ENCODE measurements at regions not wholly inside any gene's neighbourhood (a gene's known extent, or its start where the extent isn't known, plus 50 kb on each side); places are given as distances from the start of the nearest gene placed in this dataset.
"Not testable (repeated sequence)": the region's sequence is repeated elsewhere in the genome, so short reads cannot be mapped to it uniquely, and the experiment has no call there.

DNA sequence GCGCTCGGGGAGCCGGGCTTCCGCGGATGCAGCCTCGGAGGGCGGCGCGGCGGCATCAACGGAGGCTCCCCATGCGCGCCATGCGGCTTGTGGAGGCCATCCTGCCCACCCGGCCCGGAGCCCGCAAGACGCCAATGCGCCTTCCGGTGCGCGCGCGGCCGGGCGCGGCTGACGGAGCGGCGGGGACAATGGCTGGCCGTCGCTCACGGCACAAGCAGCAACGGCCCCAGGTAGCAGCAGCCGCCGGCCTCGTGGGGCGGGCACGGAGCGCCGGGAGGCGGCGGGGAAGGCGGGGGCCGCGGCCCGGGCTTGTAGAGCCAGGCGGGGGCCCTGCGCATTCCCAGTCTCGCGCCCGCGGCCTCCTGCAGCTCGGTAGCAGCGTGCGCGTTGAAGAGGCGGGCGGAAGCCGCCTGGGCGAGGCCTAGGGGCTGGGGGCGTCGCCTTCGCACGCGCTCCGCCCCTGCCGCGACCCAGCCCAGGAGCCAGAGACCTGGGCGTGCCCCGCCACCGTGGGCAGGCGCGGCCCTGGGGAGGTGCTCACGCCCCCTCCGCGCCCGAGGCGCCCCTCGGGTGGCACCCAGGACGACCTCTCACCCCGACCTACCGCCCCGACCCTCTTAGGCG, 130.2 kb upstream of the PRKX start:
- H3K4me1 ChIP-seq (ENCODE audit: low read depth, poor library complexity, severe bottlenecking); H3K36me3 ChIP-seq (ENCODE audit: insufficient read depth); H3K27me3 ChIP-seq (ENCODE audit: insufficient read depth, low read depth); H3K4me2 ChIP-seq; H3K9ac ChIP-seq; H2AFZ ChIP-seq (ENCODE audit: low read depth); H3K4me3 ChIP-seq (IDR thresholded peaks at IDR 0.05; ENCODE audit: insufficient read depth, low read depth, low read length); H4K20me1 ChIP-seq (ENCODE audit: insufficient read depth); H3K27ac ChIP-seq; H3K79me2 ChIP-seq (ENCODE audit: insufficient read depth, low read depth): not testable (repeated sequence)

DNA sequence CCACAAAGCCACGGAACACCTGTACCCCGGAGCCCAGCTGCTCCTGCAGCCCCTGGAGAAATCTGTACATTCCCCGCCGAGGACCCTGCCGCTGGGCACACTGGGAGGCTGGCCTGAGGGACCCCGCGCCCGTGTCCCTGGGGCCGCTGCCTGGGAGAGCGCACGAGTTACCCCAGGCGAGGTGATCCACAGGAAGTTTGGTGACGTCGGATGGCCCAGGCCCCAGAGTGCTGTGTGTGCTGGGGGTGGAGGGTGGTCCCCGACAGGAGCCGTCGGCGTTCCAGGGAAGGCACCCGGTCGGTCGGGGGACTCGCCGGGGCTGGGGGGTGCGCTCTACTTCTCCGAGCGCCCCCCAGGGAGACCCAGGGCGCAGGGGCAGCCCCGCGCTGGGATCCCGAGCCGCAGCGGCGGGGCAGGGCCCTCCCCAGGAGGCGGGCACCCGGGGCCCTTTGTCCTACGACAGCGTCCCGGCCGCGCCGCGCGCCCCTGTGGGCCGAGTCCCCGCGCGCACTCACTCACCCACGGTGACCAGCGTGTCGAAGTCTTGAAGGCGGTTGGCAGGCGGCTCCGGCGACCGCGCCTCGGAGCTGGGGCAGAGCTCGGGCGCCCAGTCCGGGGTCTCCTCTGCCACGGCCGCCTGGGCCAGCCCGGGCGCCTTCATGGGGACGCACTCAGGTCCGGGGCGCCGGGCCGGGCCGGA, 129.5 kb upstream of the PRKX start:
- H3K4me3 ChIP-seq (IDR thresholded peaks at IDR 0.05; ENCODE audit: insufficient read depth, low read depth, low read length); H3K9ac ChIP-seq; H3K4me2 ChIP-seq; H2AFZ ChIP-seq (ENCODE audit: low read depth); H3K4me1 ChIP-seq (ENCODE audit: low read depth, poor library complexity, severe bottlenecking); H3K36me3 ChIP-seq (ENCODE audit: insufficient read depth); H3K27me3 ChIP-seq (ENCODE audit: insufficient read depth, low read depth); H3K27ac ChIP-seq; H4K20me1 ChIP-seq (ENCODE audit: insufficient read depth); H3K79me2 ChIP-seq (ENCODE audit: insufficient read depth, low read depth): not testable (repeated sequence)

DNA sequence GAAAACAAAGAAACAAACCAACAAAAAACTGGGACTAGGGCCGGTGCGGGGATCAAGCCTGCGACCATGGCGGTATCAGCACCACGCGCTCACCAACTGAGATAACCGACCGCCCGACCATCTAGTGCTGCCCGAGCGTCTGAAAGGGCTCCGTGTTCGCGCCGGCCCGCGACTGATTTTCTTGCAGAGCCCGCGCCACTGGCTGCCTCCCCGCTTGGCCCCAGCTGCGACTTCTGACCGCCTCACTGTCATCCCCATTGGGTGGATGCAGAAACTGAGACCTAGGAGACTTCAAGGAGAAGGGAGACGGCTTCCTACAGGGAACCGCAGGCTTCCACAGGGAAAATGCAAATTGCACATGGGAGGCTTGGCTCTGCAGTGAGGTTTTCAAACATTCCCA, 125.3 kb upstream of the PRKX start:
- not testable (repeated sequence) for H3K27me3 ChIP-seq (ENCODE audit: insufficient read depth, low read depth); H3K36me3 ChIP-seq (ENCODE audit: insufficient read depth); H3K4me2 ChIP-seq; H3K9ac ChIP-seq; H3K4me1 ChIP-seq (ENCODE audit: low read depth, poor library complexity, severe bottlenecking); H3K79me2 ChIP-seq (ENCODE audit: insufficient read depth, low read depth); H3K4me3 ChIP-seq (IDR thresholded peaks at IDR 0.05; ENCODE audit: insufficient read depth, low read depth, low read length); H2AFZ ChIP-seq (ENCODE audit: low read depth); H4K20me1 ChIP-seq (ENCODE audit: insufficient read depth); H3K27ac ChIP-seq

DNA sequence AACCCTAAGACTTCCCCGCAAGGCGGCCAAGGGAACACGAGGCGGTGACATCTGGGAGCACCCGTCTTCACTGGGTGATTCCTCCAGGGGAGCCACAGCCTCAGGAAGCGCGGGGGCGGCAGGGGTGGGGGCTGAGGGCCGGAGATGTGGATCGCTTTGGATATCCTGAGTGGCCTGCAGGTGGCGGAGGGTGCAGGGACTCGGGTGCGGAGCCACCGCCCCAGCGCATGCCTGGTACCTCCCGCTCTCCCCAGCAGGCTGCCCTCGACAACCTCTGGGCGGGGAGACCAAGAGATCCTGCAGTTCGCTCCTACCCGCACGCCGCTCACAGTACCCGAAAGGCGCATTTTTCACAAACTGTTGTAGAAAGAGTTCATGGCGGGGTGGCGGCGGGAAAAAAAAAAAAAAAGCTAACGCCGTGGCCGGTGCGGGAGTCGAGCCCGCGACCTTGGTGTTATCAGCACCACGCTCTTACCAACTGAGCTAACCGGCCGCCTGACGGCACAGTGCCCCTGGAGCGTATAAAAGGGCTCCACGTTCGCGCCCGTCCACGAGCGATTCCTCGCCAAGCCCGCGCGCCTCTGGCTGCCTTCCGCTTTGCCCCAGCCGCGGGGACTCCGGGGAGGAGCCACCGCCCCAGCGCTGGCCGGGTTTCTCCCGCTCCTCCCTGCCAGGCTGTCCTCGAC, 124.7 kb upstream of the PRKX start:
- H3K36me3 ChIP-seq (ENCODE audit: insufficient read depth); H3K4me2 ChIP-seq; H3K4me3 ChIP-seq (IDR thresholded peaks at IDR 0.05; ENCODE audit: insufficient read depth, low read depth, low read length); H3K79me2 ChIP-seq (ENCODE audit: insufficient read depth, low read depth); H3K4me1 ChIP-seq (ENCODE audit: low read depth, poor library complexity, severe bottlenecking); H3K9ac ChIP-seq; H4K20me1 ChIP-seq (ENCODE audit: insufficient read depth); H3K27ac ChIP-seq; H2AFZ ChIP-seq (ENCODE audit: low read depth); H3K27me3 ChIP-seq (ENCODE audit: insufficient read depth, low read depth): not testable (repeated sequence)

DNA sequence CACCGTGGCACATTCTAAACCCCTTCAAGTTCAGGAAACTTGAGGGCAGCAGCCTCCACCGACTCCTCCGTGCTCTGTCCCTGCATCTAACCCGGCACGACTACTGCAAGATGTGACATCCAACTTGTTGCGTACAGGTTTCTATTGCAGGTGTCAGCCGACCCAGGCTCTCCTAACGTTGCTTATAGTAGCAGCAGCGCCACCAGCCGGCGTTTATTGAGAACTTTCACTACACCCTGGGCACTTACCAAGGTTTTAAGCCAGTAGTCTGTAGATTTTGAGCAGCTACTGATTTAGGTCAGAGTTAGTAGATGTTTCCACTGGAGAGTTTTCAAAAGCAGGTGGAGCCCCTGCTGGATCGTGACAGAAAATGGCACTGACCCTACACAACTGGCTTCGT, 123.8 kb upstream of the PRKX start:
- H3K27me3 ChIP-seq (ENCODE audit: insufficient read depth, low read depth); H3K9ac ChIP-seq; H3K4me1 ChIP-seq (ENCODE audit: low read depth, poor library complexity, severe bottlenecking); H3K4me2 ChIP-seq; H4K20me1 ChIP-seq (ENCODE audit: insufficient read depth); H2AFZ ChIP-seq (ENCODE audit: low read depth); H3K79me2 ChIP-seq (ENCODE audit: insufficient read depth, low read depth); H3K36me3 ChIP-seq (ENCODE audit: insufficient read depth); H3K27ac ChIP-seq; H3K4me3 ChIP-seq (IDR thresholded peaks at IDR 0.05; ENCODE audit: insufficient read depth, low read depth, low read length): not testable (repeated sequence)

DNA sequence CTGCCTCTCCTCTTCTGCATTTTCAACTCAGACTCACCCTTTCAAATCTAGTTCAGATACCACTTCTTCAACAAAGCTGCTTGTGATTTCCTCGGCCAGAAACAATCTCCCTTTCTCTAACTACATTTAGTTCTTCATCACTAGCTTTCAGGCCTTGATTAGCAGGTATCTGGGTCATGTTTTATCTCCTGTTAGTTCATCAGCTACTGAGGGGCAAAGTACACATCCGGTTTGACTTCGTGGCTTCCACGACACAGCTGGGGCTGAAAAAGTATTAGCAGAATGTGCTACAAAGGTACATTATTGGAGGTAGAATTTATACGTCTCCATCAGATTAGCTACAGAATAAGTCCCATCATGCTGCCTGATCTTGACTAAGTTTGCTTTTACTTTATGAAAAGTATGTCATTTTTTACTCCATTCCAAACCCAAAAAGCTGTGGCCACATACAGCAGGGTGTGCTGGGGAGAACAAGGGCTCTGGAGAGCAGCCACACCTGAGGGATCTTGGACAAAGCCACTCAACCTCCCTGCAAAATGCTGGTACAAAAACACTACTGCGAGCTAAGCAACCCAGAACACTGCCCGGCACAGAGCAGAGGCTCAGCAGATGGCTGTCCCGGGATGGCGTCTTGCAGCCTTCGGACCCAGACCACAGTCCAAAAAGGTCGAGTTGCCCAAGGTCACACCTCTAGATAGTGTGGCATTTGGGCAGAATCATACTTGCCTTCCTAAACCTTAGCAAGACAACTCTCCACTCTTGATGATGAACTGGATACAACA, 120.5 kb upstream of the PRKX start:
- H3K4me2 ChIP-seq; H3K36me3 ChIP-seq (ENCODE audit: insufficient read depth); H3K27me3 ChIP-seq (ENCODE audit: insufficient read depth, low read depth); H4K20me1 ChIP-seq (ENCODE audit: insufficient read depth); H3K4me3 ChIP-seq (IDR thresholded peaks at IDR 0.05; ENCODE audit: insufficient read depth, low read depth, low read length); H3K27ac ChIP-seq; H3K79me2 ChIP-seq (ENCODE audit: insufficient read depth, low read depth); H3K9ac ChIP-seq; H2AFZ ChIP-seq (ENCODE audit: low read depth); H3K4me1 ChIP-seq (ENCODE audit: low read depth, poor library complexity, severe bottlenecking): not testable (repeated sequence)

DNA sequence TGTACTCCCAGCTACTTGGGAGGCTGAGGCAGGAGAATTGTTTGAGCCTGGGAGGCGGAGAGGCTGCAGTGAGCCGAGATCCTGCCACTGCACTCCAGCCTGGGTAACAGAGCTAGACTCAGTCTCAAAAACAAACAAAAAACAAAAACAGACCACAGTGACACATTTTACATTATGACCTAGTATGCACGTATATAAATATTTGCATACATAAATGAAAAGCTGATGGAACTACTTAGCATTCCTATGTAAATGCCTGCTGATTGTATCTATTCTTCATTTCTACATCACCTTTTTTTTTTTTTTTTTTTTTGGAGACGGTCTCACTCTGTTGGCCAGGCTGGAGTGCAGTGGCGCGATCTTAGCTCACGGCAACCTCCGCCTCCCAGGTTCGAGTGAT, 116.6 kb upstream of the PRKX start:
- not testable (repeated sequence) for H3K36me3 ChIP-seq (ENCODE audit: insufficient read depth); H3K4me2 ChIP-seq; H2AFZ ChIP-seq (ENCODE audit: low read depth); H3K4me3 ChIP-seq (IDR thresholded peaks at IDR 0.05; ENCODE audit: insufficient read depth, low read depth, low read length); H3K4me1 ChIP-seq (ENCODE audit: low read depth, poor library complexity, severe bottlenecking); H4K20me1 ChIP-seq (ENCODE audit: insufficient read depth); H3K27me3 ChIP-seq (ENCODE audit: insufficient read depth, low read depth); H3K9ac ChIP-seq; H3K27ac ChIP-seq; H3K79me2 ChIP-seq (ENCODE audit: insufficient read depth, low read depth)

DNA sequence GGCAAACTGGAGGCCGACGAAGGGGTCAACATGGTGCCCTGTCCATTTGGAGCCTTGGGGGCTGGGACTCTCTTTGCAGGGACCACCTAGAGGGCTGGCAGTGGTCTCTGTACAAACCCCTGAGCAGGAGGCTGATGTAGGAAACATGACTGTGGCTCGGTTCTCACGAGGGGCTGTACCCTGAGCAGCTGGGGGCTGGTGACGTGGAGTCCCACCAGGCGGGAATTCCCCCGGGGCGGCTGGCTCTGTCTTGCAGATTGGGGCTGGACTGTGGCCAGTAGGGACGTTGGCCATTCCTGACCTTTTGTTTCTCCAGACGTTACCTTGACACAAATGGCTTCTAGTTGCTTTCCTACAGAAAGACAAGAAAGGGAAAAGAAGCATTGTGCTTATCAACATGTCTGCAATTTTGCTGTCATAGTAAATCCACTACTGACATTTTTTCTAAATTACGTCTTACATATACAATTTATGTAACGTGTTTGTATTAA, 115.6 kb upstream of the PRKX start:
- H3K9ac ChIP-seq; H3K27me3 ChIP-seq (ENCODE audit: insufficient read depth, low read depth); H3K4me1 ChIP-seq (ENCODE audit: low read depth, poor library complexity, severe bottlenecking); H4K20me1 ChIP-seq (ENCODE audit: insufficient read depth); H2AFZ ChIP-seq (ENCODE audit: low read depth); H3K27ac ChIP-seq; H3K79me2 ChIP-seq (ENCODE audit: insufficient read depth, low read depth); H3K4me3 ChIP-seq (IDR thresholded peaks at IDR 0.05; ENCODE audit: insufficient read depth, low read depth, low read length); H3K36me3 ChIP-seq (ENCODE audit: insufficient read depth); H3K4me2 ChIP-seq: not testable (repeated sequence)

DNA sequence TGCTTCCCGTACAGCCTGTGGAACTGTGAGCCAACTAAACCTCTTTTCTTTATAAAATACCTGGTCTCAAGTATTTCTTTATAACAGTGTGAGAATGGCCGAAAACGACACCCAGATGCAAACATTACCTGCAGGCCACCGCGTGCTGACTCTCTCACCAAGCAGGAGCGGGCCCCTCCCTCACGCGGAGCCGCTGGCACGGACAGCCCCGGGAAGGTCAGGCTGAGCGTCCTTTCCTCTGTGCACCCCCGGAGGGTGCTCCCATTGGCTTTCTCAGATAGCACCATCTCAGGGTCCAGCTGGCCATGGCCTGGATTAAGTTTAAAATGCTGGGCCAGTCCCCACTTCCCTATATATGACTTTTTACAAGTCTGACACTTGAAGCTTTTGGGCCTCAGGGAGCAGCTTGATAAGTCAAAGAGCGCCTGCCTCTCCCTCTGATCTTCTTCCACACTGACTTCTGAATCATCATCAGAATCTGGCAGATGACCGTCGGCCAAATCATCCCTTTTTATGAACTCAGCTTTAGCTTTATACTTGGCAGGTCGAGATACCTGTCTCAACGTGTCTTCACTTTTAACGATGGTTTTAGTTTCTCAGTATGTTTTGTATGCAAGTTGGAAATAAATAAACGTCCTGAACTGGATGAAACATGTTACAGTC, 115.1 kb upstream of the PRKX start:
- not testable (repeated sequence) for H2AFZ ChIP-seq (ENCODE audit: low read depth); H3K79me2 ChIP-seq (ENCODE audit: insufficient read depth, low read depth); H3K4me2 ChIP-seq; H3K4me3 ChIP-seq (IDR thresholded peaks at IDR 0.05; ENCODE audit: insufficient read depth, low read depth, low read length); H4K20me1 ChIP-seq (ENCODE audit: insufficient read depth); H3K36me3 ChIP-seq (ENCODE audit: insufficient read depth); H3K27ac ChIP-seq; H3K4me1 ChIP-seq (ENCODE audit: low read depth, poor library complexity, severe bottlenecking); H3K9ac ChIP-seq; H3K27me3 ChIP-seq (ENCODE audit: insufficient read depth, low read depth)
